ENCODE measurements at regions not wholly inside any gene's neighbourhood (a gene's known extent, or its start where the extent isn't known, plus 50 kb on each side); places are given as distances from the start of the nearest gene placed in this dataset.

- Histone ChIP-seq H2BK15ac (ENCODE audit: low read depth, low read length) (no peak overlapping the region), H3K4me2 (ENCODE audit: insufficient read depth, insufficient read length, low read length) (no peak overlapping the region), H3K56ac (ENCODE audit: insufficient read length, low read depth, low read length) (no peak overlapping the region), H4K91ac (ENCODE audit: insufficient read length, low read depth, low read length) (no peak overlapping the region), H3K23me2 (ENCODE audit: insufficient read length, low read depth, low read length, poor library complexity, severe bottlenecking) (no peaks in the 10 kb centered on the region), H2AFZ (ENCODE audit: low read length) (no peak overlapping the region), H2BK12ac (ENCODE audit: insufficient read length, low read depth, low read length) (no peak overlapping the region), H3K18ac (ENCODE audit: insufficient read length, low read depth, low read length) (no peak overlapping the region), H3K9ac (ENCODE audit: extremely low read depth, insufficient read length, low read length) (no peak overlapping the region), H3K9me3 (ENCODE audit: control insufficient read depth, low read depth, low read length) (no peaks in the 10 kb centered on the region), H3K79me1 (ENCODE audit: insufficient read depth, low read depth, low read length, poor library complexity, severe bottlenecking) (no peaks in the 10 kb centered on the region), H4K8ac (replicated peaks; ENCODE audit: insufficient read length, low read depth, low read length) (no peak overlapping the region), H2BK5ac (ENCODE audit: insufficient read length, low read length) (no peak overlapping the region), H4K5ac (ENCODE audit: insufficient read length, low read depth, low read length) (no peak overlapping the region), H3K4me1 (ENCODE audit: insufficient read depth, low read length) (no peaks in the 10 kb centered on the region; the same call in 1 of the 2 replicates), H2AK5ac (ENCODE audit: insufficient read length, low read length) (no peak overlapping the region), H2BK20ac (ENCODE audit: low read depth, low read length, poor library complexity, severe bottlenecking) (no peak overlapping the region), H4K20me1 (ENCODE audit: control insufficient read depth, insufficient read depth, insufficient read length) (no peaks in the 10 kb centered on the region), H3K23ac (ENCODE audit: insufficient read length, low read depth, low read length) (no peak overlapping the region), H3K27me3 (ENCODE audit: insufficient read depth, low read length) (no peaks in the 10 kb centered on the region), H3K27ac (ENCODE audit: insufficient read length, low read depth, low read length) (no peak overlapping the region), H3K14ac (ENCODE audit: insufficient read depth, low read length) (no peak overlapping the region), H2BK120ac (ENCODE audit: low read depth, low read length, poor library complexity, severe bottlenecking) (no peak overlapping the region), H3K79me2 (ENCODE audit: insufficient read depth, low read length) (no peaks in the 10 kb centered on the region), H3K4ac (ENCODE audit: low read depth, low read length) (no peak overlapping the region), H3T11ph (ENCODE audit: low read length) (no peak overlapping the region)
- no peak for TF ChIP-seq CTCF (conservative IDR thresholded peaks at IDR 0.05)
- Mint-ChIP-seq H3K27me3 (ENCODE audit: low read depth) (no peaks in the 10 kb centered on the region), H3K4me1 (peaks cover 2 to 7% of the 10 kb centered on the region in 2 experiments; a peak in 3 of 4 replicates), H3K4me3 (no peak overlapping the region), H3K36me3 (ENCODE audit: insufficient read depth in 1 of 3, low read depth in 3 of 3) (peaks cover 0 to 4% (median 0%) of the 10 kb centered on the region in 3 experiments; a peak in 2 of 7 replicates), H3K9me3 (peaks cover 0 to 5% of the 10 kb centered on the region in 2 experiments; a peak in 2 of 5 replicates), H3K27ac (no peak overlapping the region)
- DNase-seq, result no peak
- no CpG with 5 or more reads among the region's 6 CpGs for WGBS (ENCODE audit: extremely low coverage, insufficient read length, low lambda C conversion rate)
These were observed 223.0 kb downstream of the TSHZ3 start for GRCh38 chr19:31126236-31126635.

All from H9 (cell line).